GM12878 (cell line): ENCODE measurements at regions not wholly inside any gene's neighbourhood (a gene's known extent, or its start where the extent isn't known, plus 50 kb on each side); places are given as distances from the start of the nearest gene placed in this dataset.
"Not testable (repeated sequence)": the region's sequence is repeated elsewhere in the genome, so short reads cannot be mapped to it uniquely, and the experiment has no call there.

ENCODE experiments used
- ATAC-seq: fragments of 200-7000 bp; cut with Tn5 transposase; 3 replicates; pipeline ENCODE4 v1.9.1; 2020; ENCODE audit warnings: mild to moderate bottlenecking, moderate library complexity
- BruUV-seq: library from RNA; stranded (reverse); fragments of 400-500 nt; replicated peaks from 2 replicates; lab custom pipeline; 2021; lab: Mats Ljungman, UMichigan
- CTCF ChIA-PET: fragments of 300-600 bp; sonication (Branson Sonifier 250); formaldehyde crosslinking; extraction: SDS; loops from one replicate; lab custom pipeline; 2021; ENCODE audit warnings: inconsistent platforms; lab: Yijun Ruan, JAX
- POLR2A ChIA-PET: fragments of 350-600 bp; formaldehyde crosslinking; extraction: SDS; loops from one replicate; lab custom pipeline; 2021; ENCODE audit warnings: inconsistent platforms; lab: Charles Lee
- RAD21 ChIA-PET: fragments of 300-600 bp; sonication (Branson Sonifier 250); formaldehyde crosslinking; loops from one replicate; lab custom pipeline; 2023; ENCODE audit warnings: antibody characterized with exemption; ENCODE audit not compliant: unreplicated experiment; lab: Charles Lee
- SMC1A ChIA-PET: fragments of 300-600 bp; sonication (Branson Sonifier 250); formaldehyde crosslinking; loops from one replicate; lab custom pipeline; 2023; ENCODE audit not compliant: unreplicated experiment, uncharacterized antibody; lab: Charles Lee
- DNase-seq: peaks from one replicate; pipeline ENCODE4 v3.0.0-alpha.2; 2011; ENCODE audit warnings: low read depth, low spot score
- FAIRE-seq: peaks from 3 replicates; lab custom pipeline; 2011; peaks lifted over from hg19 to GRCh38; lab: Jason Lieb, UNC
- H2AFZ ChIP-seq: 2 replicates; pipeline ENCODE4 v1.6.0; 2011; ENCODE audit warnings: low read depth, low read length, control low read depth; ENCODE audit not compliant: control insufficient read depth
- H3K27ac ChIP-seq: 2 replicates; pipeline ENCODE4 v1.5.1; 2011; ENCODE audit warnings: control low read depth; ENCODE audit not compliant: control insufficient read depth, insufficient read depth
- H3K27me3 ChIP-seq, 2 experiments: replicated peaks in 1 of 2; 2 replicates each; pipeline versions ENCODE4 v1.6.0 to v1.6.1; 2011; ENCODE audit warnings: low read length in 1 of 2; ENCODE audit not compliant: control insufficient read depth in 2 of 2, insufficient read depth in 2 of 2
- H3K36me3 ChIP-seq, 2 experiments: 2 replicates each; pipeline ENCODE4 v1.5.1; 2011; ENCODE audit warnings: low read length in 1 of 2; ENCODE audit not compliant: control insufficient read depth in 2 of 2, insufficient read depth in 2 of 2
- H3K4me1 ChIP-seq: 2 replicates; pipeline ENCODE4 v1.6.1; 2011; ENCODE audit warnings: mild to moderate bottlenecking, low read length, moderate library complexity, mixed read lengths; ENCODE audit not compliant: control insufficient read depth, insufficient read depth
- H3K4me2 ChIP-seq: 2 replicates; pipeline ENCODE4 v1.6.0; 2011; ENCODE audit warnings: control low read depth; ENCODE audit not compliant: control insufficient read depth, insufficient read depth
- H3K4me3 ChIP-seq: fragments of 200-600 bp; sonication (generic); 2 replicates; pipeline ENCODE4 v1.5.1; 2016
- H3K79me2 ChIP-seq: 2 replicates; pipeline ENCODE4 v1.6.0; 2011; ENCODE audit warnings: low read length; ENCODE audit not compliant: control insufficient read depth, insufficient read depth
- H3K9ac ChIP-seq: 2 replicates; pipeline ENCODE4 v1.8.0; 2011; ENCODE audit warnings: low read length, control low read depth, mixed read lengths; ENCODE audit not compliant: control insufficient read depth, insufficient read depth
- H3K9me3 ChIP-seq: replicated peaks from 3 replicates; pipeline ENCODE4 v1.5.1; 2011; ENCODE audit warnings: mild to moderate bottlenecking, low read length; ENCODE audit not compliant: control insufficient read depth, insufficient read depth
- H4K20me1 ChIP-seq: 2 replicates; pipeline ENCODE4 v1.6.0; 2011; ENCODE audit not compliant: control insufficient read depth, insufficient read depth
- CBFB ChIP-seq: IDR thresholded peaks from 2 replicates; pipeline ENCODE4 v1.6.1; 2016; ENCODE audit warnings: antibody characterized with exemption, low read depth
- CEBPZ ChIP-seq: fragments of 150-350 bp; IDR thresholded peaks from 2 replicates; pipeline ENCODE4 v1.6.1; 2016; ENCODE audit warnings: low read depth, low read length
- JUND ChIP-seq: IDR thresholded peaks from 2 replicates; pipeline ENCODE4 v1.6.1; 2012; ENCODE audit warnings: low read depth, mild to moderate bottlenecking, low read length, improper control_type of control experiment, moderate library complexity
- MYB ChIP-seq: fragments of 150-350 bp; IDR thresholded peaks from 2 replicates; pipeline ENCODE4 v1.6.1; 2014; ENCODE audit warnings: mild to moderate bottlenecking, low read depth, low read length, borderline replicate concordance
- SUZ12 ChIP-seq: fragments of 200-600 bp; sonication (generic); IDR thresholded peaks from one replicate; pipeline ENCODE4 v1.6.1; 2018; ENCODE audit warnings: antibody characterized with exemption, mild to moderate bottlenecking; ENCODE audit not compliant: unreplicated experiment
- USF2 ChIP-seq: IDR thresholded peaks from 2 replicates; pipeline ENCODE4 v1.6.1; 2011; ENCODE audit warnings: low read depth, low read length, improper control_type of control experiment, borderline replicate concordance
- ZNF217 ChIP-seq: fragments of 450-650 bp; IDR thresholded peaks from 2 replicates; pipeline ENCODE4 v1.6.1; 2017; ENCODE audit warnings: antibody characterized with exemption, mild to moderate bottlenecking
- ZNF384 ChIP-seq: IDR thresholded peaks from 2 replicates; pipeline ENCODE4 v1.6.1; 2012; ENCODE audit warnings: low read depth, mild to moderate bottlenecking, low read length, improper control_type of control experiment, borderline replicate concordance
- WGBS: methylation state at CpG from one replicate; pipeline ENCODE4 v1.1.6; 2016; ENCODE audit warnings: low lambda C conversion rate; ENCODE audit not compliant: insufficient replicate concordance, insufficient coverage; ENCODE audit errors: missing lambda C conversion rate; 5-methylcytosine and 5-hydroxymethylcytosine counted together
- in situ Hi-C: fragments of 300-500 bp; cut with MboI; formaldehyde crosslinking; loops from 9 replicates; pipeline ENCODE4 v1.14.3; 2018; ENCODE audit warnings: mixed read lengths
- intact Hi-C: fragments of 100-400 bp; cut with micrococcal nuclease; formaldehyde crosslinking; loops from one replicate; pipeline ENCODE4 v1.14.2; 2022; ENCODE audit not compliant: unreplicated experiment

GRCh38 chr11:134938212-134938611 is 526.2 kb upstream of the B3GAT1 start (continued):
- TF ChIP-seq CEBPZ = no peak

- CTCF ChIA-PET, H3K4me1 ChIP-seq, H4K20me1 ChIP-seq, intact Hi-C loops, SMC1A ChIA-PET, H3K4me3 ChIP-seq, DNase-seq, RAD21 ChIA-PET, POLR2A ChIA-PET, H3K27ac ChIP-seq, H2AFZ ChIP-seq, ATAC-seq, H3K9me3 ChIP-seq, in situ Hi-C loops, BruUV-seq, FAIRE-seq, H3K27me3 ChIP-seq, H3K9ac ChIP-seq, H3K4me2 ChIP-seq, H3K79me2 ChIP-seq, H3K36me3 ChIP-seq: not testable (repeated sequence)
- 43% methylated on average over 14 of the region's 14 CpGs for WGBS
Observed at GRCh38 chr11:134937193-134937592, 525.2 kb upstream of the B3GAT1 start.

- no peak for ATAC-seq
- FAIRE-seq = no peak
- in situ Hi-C loops = no loop called here
Observed at GRCh38 chr11:134932761-134933160, 520.7 kb upstream of the B3GAT1 start.

More at GRCh38 chr11:134932761-134933160, 520.7 kb upstream of the B3GAT1 start:
- SMC1A ChIA-PET = no interaction called here
- H3K4me1 ChIP-seq = no peaks in the 10 kb centered on the region
- DNase-seq = no peak
- H3K27ac ChIP-seq = no peak overlapping the region
- no peaks in the 10 kb centered on the region for H4K20me1 ChIP-seq
- H3K79me2 ChIP-seq = no peaks in the 10 kb centered on the region
- no peak overlapping the region for H2AFZ ChIP-seq
- no peak for TF ChIP-seq ZNF217
- no peak for TF ChIP-seq ZNF384
- no peak for TF ChIP-seq MYB
- no peak for TF ChIP-seq SUZ12
- TF ChIP-seq USF2 = no peak
- no peak for TF ChIP-seq CBFB
- no peak for TF ChIP-seq JUND
- TF ChIP-seq, all 136 proteins: peak for 0
- ChIA-PET POLR2A (no interaction called here), RAD21 (no interaction called here), CTCF (no interaction called here)
- H3K4me3 ChIP-seq = no peak overlapping the region
- 2% methylated on average over 3 of the region's 3 CpGs for WGBS
- no peaks in the 10 kb centered on the region for H3K36me3 ChIP-seq
- no peak overlapping the region for H3K9ac ChIP-seq
- intact Hi-C loops = no loop called here
- BruUV-seq = no TSS peak
- H3K9me3 ChIP-seq = no peaks in the 10 kb centered on the region
- no peak overlapping the region for H3K4me2 ChIP-seq
- H3K27me3 ChIP-seq = no peaks in the 10 kb centered on the region
